HG03378 (cell line): ENCODE measurements at regions not wholly inside any gene's neighbourhood (a gene's known extent, or its start where the extent isn't known, plus 50 kb on each side); places are given as distances from the start of the nearest gene placed in this dataset.

Source experiments
- ATAC-seq: cut with Tn5 transposase; IDR thresholded peaks from one replicate; pipeline ENCODE4 v1.9.1; 2021; ENCODE audit warnings: mild to moderate bottlenecking, moderate library complexity; ENCODE audit not compliant: unreplicated experiment

DNA sequence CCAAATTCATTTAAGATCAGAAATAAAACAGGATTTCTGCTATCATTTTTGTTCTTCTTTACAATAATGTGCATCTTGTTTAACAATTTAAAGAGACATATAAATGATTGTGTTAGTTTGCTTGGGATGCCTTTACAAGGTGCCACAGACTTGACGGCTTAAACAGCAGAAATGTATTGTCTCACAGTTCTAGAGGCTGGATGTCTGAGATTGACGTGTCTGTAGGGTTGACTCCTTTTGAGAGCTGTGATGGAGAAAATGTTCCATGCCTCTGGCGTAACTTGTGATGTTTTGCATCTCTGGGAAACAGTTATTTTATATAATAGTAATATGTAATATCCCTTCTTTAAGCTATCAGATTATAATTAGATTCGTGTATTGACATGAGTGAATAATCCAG, 1091.6 kb upstream of the PRMT6 start:
- no peak for ATAC-seq

GRCh38 chr1:105997516-105997915, 1059.0 kb upstream of the PRMT6 start:
- ATAC-seq = no peak

- peak; percentile 46 for ATAC-seq
Observed at GRCh38 chr1:106022312-106022902, 1034.1 kb upstream of the PRMT6 start.

DNA sequence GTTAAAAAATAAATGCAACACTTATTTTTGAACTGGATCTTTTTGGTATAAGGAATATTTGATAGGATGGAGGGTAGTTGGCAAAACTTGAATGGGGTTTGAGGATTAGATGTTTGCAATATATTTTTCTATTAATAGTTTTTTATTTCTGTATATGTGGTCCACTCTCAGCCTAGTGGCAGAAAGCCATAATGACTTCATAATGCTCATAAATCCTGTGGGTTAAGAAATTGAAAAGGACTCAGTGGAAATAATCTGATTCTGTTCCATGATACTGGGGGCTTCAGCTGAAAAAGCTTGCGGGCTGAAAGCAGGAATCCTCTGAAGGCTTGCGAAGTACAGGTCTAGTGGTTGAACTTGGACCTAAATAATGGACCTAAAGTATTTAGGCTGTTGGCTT, 1028.6 kb upstream of the PRMT6 start:
- ATAC-seq = no peak

DNA sequence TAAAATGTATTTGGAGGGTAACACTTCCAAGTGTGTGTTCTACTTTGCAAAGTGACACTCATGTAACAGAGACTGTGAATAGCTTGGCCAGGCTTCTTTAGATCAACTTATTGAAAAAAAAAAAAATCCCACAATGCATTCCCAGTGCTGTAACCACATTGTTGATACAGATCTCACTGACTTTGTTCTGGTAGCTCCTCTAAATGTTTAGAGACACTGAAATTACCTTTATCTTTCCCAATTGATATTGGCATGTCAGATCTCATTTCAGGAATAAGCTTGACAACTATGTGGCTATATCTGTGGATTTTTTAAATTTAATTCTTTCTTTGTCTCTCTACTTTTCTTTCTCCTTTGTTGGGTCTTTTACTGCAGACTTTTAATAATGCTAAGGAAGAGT, 1018.9 kb upstream of the PRMT6 start:
- no peak for ATAC-seq

DNA sequence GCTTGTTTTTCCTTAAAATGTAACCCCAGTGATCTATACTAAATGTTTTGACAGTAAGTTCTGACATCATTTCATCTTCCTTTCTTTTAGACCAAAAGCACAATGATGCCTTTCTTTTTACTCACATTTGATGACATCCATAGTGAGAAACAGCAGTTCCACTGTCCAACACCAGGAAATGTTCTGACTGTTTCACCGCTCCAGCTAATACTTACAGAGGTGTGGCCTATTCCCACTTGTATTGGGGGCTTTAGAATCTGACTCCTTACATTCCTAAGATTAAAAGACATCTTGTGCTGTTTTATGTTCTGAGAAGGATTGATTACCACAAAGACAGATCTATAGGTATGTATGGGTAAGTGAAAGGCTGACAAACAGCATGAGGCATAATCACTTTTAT, 1018.2 kb upstream of the PRMT6 start:
- no peak for ATAC-seq

DNA sequence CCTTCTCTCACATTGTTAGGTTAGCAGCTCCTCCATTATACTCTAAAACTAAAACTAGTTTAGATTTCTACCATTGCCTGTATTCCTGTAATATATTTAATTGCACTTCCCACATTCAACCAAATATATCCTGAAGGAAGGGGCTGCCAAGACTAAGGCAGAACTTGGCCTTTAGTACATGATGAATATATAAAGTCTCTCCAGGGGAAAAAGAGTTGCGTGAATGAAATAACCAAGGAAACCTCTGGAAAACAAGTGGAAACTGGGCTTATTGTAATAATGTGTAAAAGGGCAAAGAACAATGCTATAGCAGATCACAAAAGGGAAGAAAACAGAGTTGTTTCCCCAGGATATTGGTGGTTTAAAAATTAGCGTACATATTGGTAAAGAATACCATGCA, 1012.5 kb upstream of the PRMT6 start:
- ATAC-seq = no peak

- ATAC-seq = no peak
Observed at GRCh38 chr1:106047210-106047609, 1009.3 kb upstream of the PRMT6 start.

- no peak for ATAC-seq
Observed at GRCh38 chr1:106049595-106049994, 1006.9 kb upstream of the PRMT6 start.

DNA sequence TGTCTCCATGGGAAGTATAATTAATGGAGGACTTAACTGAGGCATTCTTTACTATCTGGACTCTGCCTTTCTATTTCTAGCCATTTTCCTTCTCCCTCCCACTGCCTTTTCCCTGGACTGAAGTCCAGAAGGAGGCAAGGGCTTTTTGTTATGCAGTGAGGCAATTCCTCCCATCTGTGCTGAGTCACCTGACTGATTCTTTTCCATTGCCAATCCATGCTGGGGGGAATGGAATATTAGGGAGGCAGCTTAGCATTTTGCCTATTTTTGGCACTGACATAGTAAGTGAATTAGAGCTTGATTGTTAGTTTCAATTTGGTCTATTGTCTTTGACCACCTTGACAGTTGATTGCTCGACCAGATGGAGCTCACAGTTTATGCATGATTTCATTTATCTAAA, 1000.6 kb upstream of the PRMT6 start:
- no peak for ATAC-seq

GRCh38 chr1:106061586-106062495, 994.6 kb upstream of the PRMT6 start:
- ATAC-seq = no peak

DNA sequence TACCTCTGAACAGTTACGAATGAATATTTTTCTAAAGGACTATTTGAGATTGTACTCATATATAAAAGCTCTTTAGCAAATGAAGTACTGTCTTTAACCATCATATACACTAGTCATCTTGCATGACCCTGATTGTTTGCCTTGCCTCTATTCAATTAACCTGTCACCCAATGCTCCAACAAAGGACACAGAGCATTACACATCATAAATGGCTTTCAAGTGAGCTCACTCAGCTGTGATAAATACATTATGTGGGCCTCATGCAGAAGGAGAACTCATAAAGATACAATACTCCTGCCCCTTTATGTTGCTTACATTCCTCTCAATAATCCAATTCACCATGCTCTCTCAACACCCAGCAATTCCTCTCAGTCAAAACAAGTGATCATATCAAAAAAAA, 993.0 kb upstream of the PRMT6 start:
- ATAC-seq = no peak

- peak; percentile 88 for ATAC-seq
Observed at GRCh38 chr1:106072909-106073600, 983.4 kb upstream of the PRMT6 start.

DNA sequence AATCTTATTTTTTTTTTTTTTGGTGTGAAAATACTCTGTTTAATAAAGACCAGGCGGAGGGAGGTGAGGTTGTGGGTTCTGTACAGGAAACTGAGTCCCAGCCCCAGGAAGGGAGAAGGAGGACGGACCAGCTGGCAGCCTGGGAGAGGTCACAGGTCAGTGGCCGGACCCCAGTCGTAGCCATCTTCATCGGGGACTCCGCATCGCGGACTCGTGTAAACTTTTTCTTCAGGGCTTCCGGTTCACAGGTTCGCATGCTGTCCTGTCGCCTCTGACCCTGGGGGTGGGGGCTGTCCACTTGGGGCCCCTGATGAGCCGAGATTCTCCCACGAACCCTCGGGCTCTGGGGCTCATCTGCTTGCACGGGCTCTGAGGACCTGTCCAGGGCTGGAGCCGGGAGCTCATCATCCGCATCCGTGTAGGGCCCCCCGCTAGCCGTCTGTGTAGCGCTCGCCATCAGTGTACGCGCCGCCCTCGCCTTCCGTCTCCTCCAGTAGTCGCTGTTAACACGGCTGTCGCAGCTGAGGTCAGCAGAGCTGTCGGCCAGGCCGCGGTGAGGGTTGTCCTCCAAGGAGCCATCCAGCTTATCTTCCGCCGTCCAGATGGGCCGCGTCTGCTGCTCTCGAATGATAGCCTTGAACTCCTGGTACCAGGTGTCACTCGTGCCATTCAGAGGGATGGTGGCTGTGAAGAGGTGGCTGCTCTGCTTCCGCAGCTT, 975.7 kb upstream of the PRMT6 start:
- ATAC-seq = no peak

DNA sequence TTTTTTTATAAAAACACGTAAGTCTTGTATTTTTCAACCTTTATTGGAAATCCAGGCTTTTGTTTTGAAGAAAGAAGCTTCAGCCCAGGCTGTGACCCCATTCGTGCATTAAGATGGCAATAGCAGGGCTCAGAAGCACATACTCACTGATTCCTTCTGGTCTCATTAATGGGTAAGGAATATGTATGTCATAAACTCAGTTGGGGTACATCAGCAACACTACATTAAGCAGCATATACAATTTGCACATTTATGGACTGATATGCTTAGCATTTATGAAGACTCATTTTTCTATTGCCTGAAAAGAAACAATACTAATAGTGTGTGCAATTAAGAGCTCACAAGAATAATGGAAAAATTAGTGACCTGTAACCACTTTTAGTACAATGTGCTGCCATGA, 945.4 kb upstream of the PRMT6 start:
- no peak for ATAC-seq

DNA sequence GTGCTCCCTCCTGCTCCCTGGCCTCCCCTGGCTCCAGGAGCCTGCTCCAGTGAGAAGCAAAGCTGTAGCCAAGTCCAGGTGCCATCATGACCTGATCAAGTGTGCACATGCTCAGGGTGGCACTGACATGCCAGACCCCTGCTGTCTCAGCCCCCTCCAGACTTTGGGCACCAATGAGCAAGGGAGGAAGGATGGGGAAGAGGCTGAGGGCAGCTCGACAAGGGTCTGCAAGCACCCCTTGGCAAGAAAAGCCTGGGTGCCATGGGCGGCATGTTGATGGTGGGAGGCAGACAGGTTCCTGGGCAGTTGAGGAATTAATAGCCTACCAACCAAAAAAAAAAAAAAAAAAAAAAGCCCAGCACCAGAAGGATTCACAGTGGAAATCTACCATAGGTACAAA, 942.6 kb upstream of the PRMT6 start:
- no peak for ATAC-seq

- ATAC-seq = no peak
Observed at GRCh38 chr1:106120789-106121188, 935.7 kb upstream of the PRMT6 start.

GRCh38 chr1:106121728-106122127, 934.7 kb upstream of the PRMT6 start:
- ATAC-seq = no peak

- no peak for ATAC-seq
Observed at GRCh38 chr1:106134561-106134960, 921.9 kb upstream of the PRMT6 start.

- no peak for ATAC-seq
Observed at GRCh38 chr1:106173101-106173500, 883.4 kb upstream of the PRMT6 start.

DNA sequence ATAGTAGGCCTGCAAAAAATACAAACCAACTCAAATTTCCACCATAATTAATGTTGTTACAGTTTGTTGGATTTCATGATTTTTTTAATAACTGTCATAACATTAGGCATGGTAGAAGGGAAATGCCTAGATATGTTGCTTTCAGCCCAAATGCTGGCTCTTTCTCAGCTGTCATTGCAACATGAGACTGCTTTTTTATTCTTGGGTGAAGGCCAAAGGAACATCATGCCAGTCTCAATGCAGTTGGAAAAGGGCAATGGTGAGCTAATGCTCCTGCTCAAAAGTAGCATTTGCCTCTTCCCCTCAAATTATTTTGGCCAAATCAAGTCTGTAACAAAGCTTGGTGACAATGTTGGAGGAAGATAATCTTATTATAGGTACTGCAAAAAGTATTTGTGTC, 877.7 kb upstream of the PRMT6 start:
- no peak for ATAC-seq
